ENCODE measurements at regions not wholly inside any gene's neighbourhood (a gene's known extent, or its start where the extent isn't known, plus 50 kb on each side); places are given as distances from the start of the nearest gene placed in this dataset.

- peaks cover 50 to 86% (median 76%) of the 10 kb centered on the region in 4 donors for H3K4me1 ChIP-seq
- H3K27ac ChIP-seq (replicated peaks in 1 of 4) = peak overlapping the region; percentile 82 to 89 (median 88)
- intact Hi-C loops (cut with DNase I) = loop anchor here (10.0 kb wide), 1 partner anchor 149 kb away; no protein-coding TSS in a partner anchor
- no peaks in the 10 kb centered on the region for H3K9me3 ChIP-seq
- TF ChIP-seq POLR2AphosphoS5 (IDR thresholded peaks at IDR 0.05) (peak; percentile 42 to 71), EP300 (IDR thresholded peaks at IDR 0.05) (no peak)
- WGBS = 58% methylated on average over 19 of the region's 19 CpGs
- no peaks in the 10 kb centered on the region for H3K27me3 ChIP-seq
- DNase-seq (ENCODE audit: extremely low spot score) = no peak
- no peak overlapping the region for H3K4me3 ChIP-seq
- H3K36me3 ChIP-seq = no peaks in the 10 kb centered on the region
These were observed 115.2 kb downstream of the CEBPB start for GRCh38 chr20:50305636-50306477.

GRCh38 chr20:50306478-50307423 is 116.1 kb downstream of the CEBPB start:
- intact Hi-C loops (cut with DNase I) = loop anchor here (10.0 kb wide), 1 partner anchor 148 kb away; no protein-coding TSS in a partner anchor
- H3K4me3 ChIP-seq = no peak overlapping the region
- no peaks in the 10 kb centered on the region for H3K27me3 ChIP-seq
- no peak for DNase-seq (ENCODE audit: extremely low spot score)
- WGBS = 90% methylated on average over 13 of the region's 13 CpGs
- H3K36me3 ChIP-seq = no peaks in the 10 kb centered on the region
- H3K27ac ChIP-seq (replicated peaks in 1 of 4) = peak overlapping the region; percentile 82 to 89 (median 88)
- peaks cover 50 to 95% (median 82%) of the 10 kb centered on the region in 4 donors for H3K4me1 ChIP-seq
- TF ChIP-seq POLR2AphosphoS5 (IDR thresholded peaks at IDR 0.05) = no peak
- TF ChIP-seq POLR2A (IDR thresholded peaks at IDR 0.05; ENCODE audit: low read depth) = no peak
- TF ChIP-seq, protein P1, sequence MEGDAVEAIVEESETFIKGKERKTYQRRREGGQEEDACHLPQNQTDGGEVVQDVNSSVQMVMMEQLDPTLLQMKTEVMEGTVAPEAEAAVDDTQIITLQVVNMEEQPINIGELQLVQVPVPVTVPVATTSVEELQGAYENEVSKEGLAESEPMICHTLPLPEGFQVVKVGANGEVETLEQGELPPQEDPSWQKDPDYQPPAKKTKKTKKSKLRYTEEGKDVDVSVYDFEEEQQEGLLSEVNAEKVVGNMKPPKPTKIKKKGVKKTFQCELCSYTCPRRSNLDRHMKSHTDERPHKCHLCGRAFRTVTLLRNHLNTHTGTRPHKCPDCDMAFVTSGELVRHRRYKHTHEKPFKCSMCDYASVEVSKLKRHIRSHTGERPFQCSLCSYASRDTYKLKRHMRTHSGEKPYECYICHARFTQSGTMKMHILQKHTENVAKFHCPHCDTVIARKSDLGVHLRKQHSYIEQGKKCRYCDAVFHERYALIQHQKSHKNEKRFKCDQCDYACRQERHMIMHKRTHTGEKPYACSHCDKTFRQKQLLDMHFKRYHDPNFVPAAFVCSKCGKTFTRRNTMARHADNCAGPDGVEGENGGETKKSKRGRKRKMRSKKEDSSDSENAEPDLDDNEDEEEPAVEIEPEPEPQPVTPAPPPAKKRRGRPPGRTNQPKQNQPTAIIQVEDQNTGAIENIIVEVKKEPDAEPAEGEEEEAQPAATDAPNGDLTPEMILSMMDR (IDR thresholded peaks at IDR 0.05) = no peak
- no peak for TF ChIP-seq EP300 (IDR thresholded peaks at IDR 0.05)
- H3K9me3 ChIP-seq = no peaks in the 10 kb centered on the region

GRCh38 chr20:50308166-50308512 is 117.5 kb downstream of the CEBPB start:
- H3K27ac ChIP-seq (replicated peaks in 1 of 4) = peak overlapping the region; percentile 82 to 89 (median 88)
- no peaks in the 10 kb centered on the region for H3K27me3 ChIP-seq
- no peak for TF ChIP-seq POLR2AphosphoS5 (IDR thresholded peaks at IDR 0.05)
- H3K9me3 ChIP-seq = no peaks in the 10 kb centered on the region
- intact Hi-C loops (cut with DNase I) = loop anchor here (2.0 to 10.0 kb wide), 2 partner anchors 117 to 147 kb away; partner anchors contain the start of gene CEBPB
- DNase-seq (ENCODE audit: extremely low spot score) = no peak
- WGBS = 43% methylated on average over 3 of the region's 3 CpGs
- peak overlapping the region in 3 of 4 donors; percentile 2 to 16 (median 6) for H3K4me3 ChIP-seq
- H3K36me3 ChIP-seq = no peaks in the 10 kb centered on the region
- peaks cover 62 to 100% (median 87%) of the 10 kb centered on the region in 4 donors for H3K4me1 ChIP-seq

DNA sequence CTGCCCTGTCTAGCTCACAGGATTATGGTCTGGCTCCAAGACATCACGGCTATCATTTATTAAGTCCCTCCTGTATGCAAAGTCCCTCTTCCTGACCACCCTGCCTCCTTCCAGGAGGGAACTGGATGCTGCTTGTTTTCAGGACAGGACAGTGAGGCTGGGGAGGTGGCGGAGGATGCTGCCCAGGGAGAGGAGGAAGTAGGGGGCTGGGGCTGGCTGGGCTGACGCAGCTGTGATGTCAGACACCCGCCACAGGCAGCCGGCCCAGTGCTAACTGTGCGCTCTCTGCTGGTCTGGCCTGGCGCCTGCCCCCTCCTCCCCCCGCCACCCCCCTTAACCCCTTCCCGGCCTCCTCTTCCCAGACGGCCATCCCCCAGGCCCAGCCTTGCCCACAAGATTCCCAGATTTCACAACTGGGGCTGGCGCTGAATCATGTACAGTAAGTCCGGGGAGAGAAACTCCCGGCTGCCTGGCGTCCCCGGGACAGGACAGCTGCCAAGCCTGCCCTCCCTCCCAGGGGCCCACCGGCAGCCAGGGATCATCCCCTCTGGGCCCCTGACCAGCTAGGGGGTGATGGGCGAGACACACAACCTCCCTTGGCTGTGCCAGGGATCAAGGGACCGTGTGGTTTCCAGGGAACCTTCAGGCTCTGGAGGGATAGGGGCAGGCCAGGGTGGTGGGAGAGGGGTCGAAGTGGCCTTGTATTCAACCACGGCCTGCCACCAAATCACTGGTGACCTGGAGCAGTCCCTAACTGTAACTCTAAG is 118.1 kb downstream of the CEBPB start:
- peaks cover 59 to 100% (median 88%) of the 10 kb centered on the region in 4 donors for H3K4me1 ChIP-seq
- H3K27ac ChIP-seq (replicated peaks in 1 of 4) = peak overlapping the region; percentile 82 to 89 (median 88)
- H3K27me3 ChIP-seq = no peaks in the 10 kb centered on the region
- no peaks in the 10 kb centered on the region for H3K9me3 ChIP-seq
- DNase-seq (ENCODE audit: extremely low spot score) = peak; percentile 99
- H3K4me3 ChIP-seq = peak overlapping the region; percentile 2 to 28 (median 16)
- intact Hi-C loops (cut with DNase I) = loop anchor here (2.0 to 10.0 kb wide), 2 partner anchors 118 to 146 kb away; partner anchors contain the start of gene CEBPB
- WGBS = 1% methylated on average over 8 of the region's 20 CpGs
- H3K36me3 ChIP-seq = no peaks in the 10 kb centered on the region
- TF ChIP-seq, protein P1 (IDR thresholded peaks at IDR 0.05) = peak in 1 of 3 experiments; percentile 28
- peak; percentile 89 to 95 for TF ChIP-seq POLR2AphosphoS5 (IDR thresholded peaks at IDR 0.05)
- TF ChIP-seq EP300 (IDR thresholded peaks at IDR 0.05) = no peak
- peak; percentile 65 for TF ChIP-seq POLR2A (IDR thresholded peaks at IDR 0.05; ENCODE audit: low read depth)

DNA sequence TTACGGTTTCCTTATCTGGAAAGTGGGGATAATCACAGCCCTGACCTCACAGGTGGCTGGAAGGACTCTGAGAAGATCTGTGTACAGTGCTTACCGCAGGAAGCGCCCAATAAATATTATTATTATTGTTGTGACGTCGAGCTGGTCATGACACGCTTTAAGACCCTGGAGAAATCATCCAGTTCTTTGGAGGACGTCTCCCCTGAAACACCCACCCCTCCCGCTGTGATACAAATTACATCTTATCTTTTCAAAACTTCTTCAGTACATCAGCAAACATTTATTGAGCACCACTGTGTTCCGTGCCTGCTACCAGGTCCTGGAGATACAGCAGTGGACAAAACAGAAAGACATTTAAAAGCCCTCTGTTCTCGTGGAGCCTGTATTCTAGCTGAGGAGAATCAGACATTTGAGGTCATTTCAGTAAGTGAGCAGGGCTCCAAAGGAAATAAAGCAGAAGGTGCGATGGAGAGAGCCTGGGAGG is 118.7 kb downstream of the CEBPB start:
- TF ChIP-seq EP300 (IDR thresholded peaks at IDR 0.05) (no peak), POLR2A (IDR thresholded peaks at IDR 0.05; ENCODE audit: low read depth) (no peak), POLR2AphosphoS5 (IDR thresholded peaks at IDR 0.05) (no peak)
- TF ChIP-seq, protein P1 (IDR thresholded peaks at IDR 0.05) = no peak
- peak overlapping the region in 2 of 4 donors; percentile 2 to 28 for H3K4me3 ChIP-seq
- peak overlapping the region; percentile 82 to 89 (median 88) for H3K27ac ChIP-seq (replicated peaks in 1 of 4)
- intact Hi-C loops (cut with DNase I) = loop anchor here (2.0 to 10.0 kb wide), 2 partner anchors 119 to 145 kb away; partner anchors contain the start of gene CEBPB
- peaks cover 53 to 97% (median 84%) of the 10 kb centered on the region in 4 donors for H3K4me1 ChIP-seq
- no peaks in the 10 kb centered on the region for H3K9me3 ChIP-seq
- DNase-seq (ENCODE audit: extremely low spot score) = no peak
- H3K27me3 ChIP-seq = no peaks in the 10 kb centered on the region
- H3K36me3 ChIP-seq = no peaks in the 10 kb centered on the region
- WGBS = 64% methylated on average over 11 of the region's 11 CpGs

Measured in esophagus muscularis mucosa (tissue), 4 donors.